AG04450 (cell line): ENCODE measurements at regions not wholly inside any gene's neighbourhood (a gene's known extent, or its start where the extent isn't known, plus 50 kb on each side); places are given as distances from the start of the nearest gene placed in this dataset.

ENCODE experiments used
- CTCF ChIA-PET: fragments of 300-600, 350-600 bp; formaldehyde crosslinking; extraction: SDS; loops from one replicate; lab custom pipeline; 2022; ENCODE audit warnings: antibody characterized with exemption, inconsistent platforms; lab: Charles Lee
- POLR2A ChIA-PET: fragments of 350-600 bp; formaldehyde crosslinking; extraction: SDS; loops from one replicate; lab custom pipeline; 2021; ENCODE audit warnings: antibody characterized with exemption, inconsistent platforms; lab: Yijun Ruan, JAX
- DNase-seq: peaks from one replicate; pipeline ENCODE4 v3.0.0-alpha.2; 2011; ENCODE audit warnings: low read depth, low spot score
- H3K27ac ChIP-seq: one replicate; pipeline ENCODE4 v1.5.1; 2012; ENCODE audit warnings: low read depth, low read length, control low read depth
- H3K27me3 ChIP-seq: one replicate; pipeline ENCODE4 v1.6.0; 2012; ENCODE audit warnings: low read length; ENCODE audit not compliant: control insufficient read depth, insufficient read depth
- H3K4me3 ChIP-seq: 2 replicates; pipeline ENCODE4 v1.5.1; 2011; ENCODE audit warnings: mild to moderate bottlenecking, low read depth, low read length, control low read depth
- H3K9me3 ChIP-seq: 2 replicates; pipeline ENCODE4 v1.5.1; 2012; ENCODE audit warnings: low read length; ENCODE audit not compliant: control insufficient read depth, insufficient read depth
- CTCF ChIP-seq: IDR thresholded peaks from 2 replicates; pipeline ENCODE4 v1.5.1; 2011; ENCODE audit warnings: low read depth, low read length, control low read depth, inconsistent platforms

GRCh38 chr9:93372391-93372790 is 79.1 kb upstream of the FAM120A start:
- H3K27ac ChIP-seq = no peak overlapping the region
- POLR2A ChIA-PET = no interaction called here
- H3K9me3 ChIP-seq = no peaks in the 10 kb centered on the region
- no peak overlapping the region for H3K4me3 ChIP-seq
- TF ChIP-seq CTCF = no peak
- no peak for DNase-seq
- CTCF ChIA-PET = no interaction called here
- no peaks in the 10 kb centered on the region for H3K27me3 ChIP-seq

GRCh38 chr9:93376411-93376810 is 75.1 kb upstream of the FAM120A start:
- no peak for TF ChIP-seq CTCF
- peaks cover 4% of the 10 kb centered on the region for H3K27me3 ChIP-seq
- CTCF ChIA-PET = no interaction called here
- H3K4me3 ChIP-seq = no peak overlapping the region
- H3K27ac ChIP-seq = no peak overlapping the region
- H3K9me3 ChIP-seq = no peaks in the 10 kb centered on the region
- DNase-seq = no peak
- POLR2A ChIA-PET = no interaction called here

GRCh38 chr9:93378276-93378675 is 73.2 kb upstream of the FAM120A start:
- Histone ChIP-seq H3K4me3 (no peak overlapping the region), H3K27ac (no peak overlapping the region), H3K27me3 (peaks cover 4% of the 10 kb centered on the region), H3K9me3 (no peaks in the 10 kb centered on the region)
- CTCF ChIA-PET = no interaction called here
- TF ChIP-seq CTCF = no peak
- POLR2A ChIA-PET = no interaction called here
- DNase-seq = no peak

GRCh38 chr9:93379051-93379450 is 72.4 kb upstream of the FAM120A start:
- peak; percentile 34 for TF ChIP-seq CTCF
- ChIA-PET CTCF (interaction anchor here (0.5 to 1.0 kb wide), 2 partner anchors 9 to 537 kb away, joined by 5 to 8 read pairs; no protein-coding TSS in a partner anchor), POLR2A (no interaction called here)
- H3K27me3 ChIP-seq = peaks cover 4% of the 10 kb centered on the region
- H3K9me3 ChIP-seq = no peaks in the 10 kb centered on the region
- DNase-seq = no peak
- H3K27ac ChIP-seq = no peak overlapping the region
- no peak overlapping the region for H3K4me3 ChIP-seq

GRCh38 chr9:93380410-93381060 is 71.0 kb upstream of the FAM120A start:
- H3K4me3 ChIP-seq = no peak overlapping the region
- H3K9me3 ChIP-seq = no peaks in the 10 kb centered on the region
- no peak overlapping the region for H3K27ac ChIP-seq
- no peak for DNase-seq
- 0 out of 2 replicates have a peak, but pooled peaks have one; percentile 12 for TF ChIP-seq CTCF
- H3K27me3 ChIP-seq = peaks cover 4% of the 10 kb centered on the region
- POLR2A ChIA-PET = no interaction called here
- CTCF ChIA-PET = interaction anchor here (1.1 kb wide), 1 partner anchor 186 kb away, joined by 6 read pairs; no protein-coding TSS in a partner anchor
